ENCODE measurements at regions not wholly inside any gene's neighbourhood (a gene's known extent, or its start where the extent isn't known, plus 50 kb on each side); places are given as distances from the start of the nearest gene placed in this dataset.
"Not testable (repeated sequence)": the region's sequence is repeated elsewhere in the genome, so short reads cannot be mapped to it uniquely, and the experiment has no call there.

GRCh38 chr5:38621331-38621730 is 64.9 kb upstream of the LIFR start:
- no peak overlapping the region for H3K27ac Mint-ChIP-seq
- no peak overlapping the region for H3K9ac ChIP-seq
- no peak for DNase-seq (ENCODE audit: low spot score)
- H3K79me2 ChIP-seq (ENCODE audit: low read depth) = no peaks in the 10 kb centered on the region
- no peaks in the 10 kb centered on the region for H3F3A ChIP-seq (ENCODE audit: low read depth)
- peaks cover 2% of the 10 kb centered on the region for H3K36me3 Mint-ChIP-seq
- H3K27me3 ChIP-seq = no peaks in the 10 kb centered on the region
- no peak overlapping the region for H3K4me3 Mint-ChIP-seq
- no peak overlapping the region for H2AFZ ChIP-seq (replicated peaks)
- H3K4me1 Mint-ChIP-seq = peaks cover 2% of the 10 kb centered on the region
- H3K4me2 ChIP-seq = no peak overlapping the region
- TF ChIP-seq CTCF (IDR thresholded peaks at IDR 0.05) = no peak
- TF ChIP-seq EZH2phosphoT487 (IDR thresholded peaks at IDR 0.05) = no peak
- no peak for TF ChIP-seq EZH2 (IDR thresholded peaks at IDR 0.05)
- H4K20me1 ChIP-seq (ENCODE audit: low read depth) = no peaks in the 10 kb centered on the region
- peaks cover 3% of the 10 kb centered on the region for H3K36me3 ChIP-seq
- no peaks in the 10 kb centered on the region for H3K9me3 ChIP-seq (ENCODE audit: low read depth)
- H3K27ac ChIP-seq = no peak overlapping the region
- H3K4me3 ChIP-seq = no peak overlapping the region
- H3K4me1 ChIP-seq = no peaks in the 10 kb centered on the region
- H3K9me3 Mint-ChIP-seq = peaks cover 11% of the 10 kb centered on the region
- H3K27me3 Mint-ChIP-seq (ENCODE audit: insufficient read depth, low read depth) = no peaks in the 10 kb centered on the region

- Histone ChIP-seq H3K4me3 (no peak overlapping the region), H3K4me1 (no peaks in the 10 kb centered on the region), H3K36me3 (peaks cover 3% of the 10 kb centered on the region), H3K4me2 (no peak overlapping the region), H3K27me3 (no peaks in the 10 kb centered on the region), H2AFZ (replicated peaks) (no peak overlapping the region), H3K9me3 (ENCODE audit: low read depth) (no peaks in the 10 kb centered on the region), H3F3A (ENCODE audit: low read depth) (no peaks in the 10 kb centered on the region), H3K79me2 (ENCODE audit: low read depth) (no peaks in the 10 kb centered on the region), H3K9ac (no peak overlapping the region), H4K20me1 (ENCODE audit: low read depth) (no peaks in the 10 kb centered on the region), H3K27ac (no peak overlapping the region)
- DNase-seq (ENCODE audit: low spot score) = no peak
- Mint-ChIP-seq H3K4me3 (no peak overlapping the region), H3K4me1 (peaks cover 2% of the 10 kb centered on the region), H3K36me3 (peaks cover 2% of the 10 kb centered on the region), H3K27me3 (ENCODE audit: insufficient read depth, low read depth) (no peaks in the 10 kb centered on the region), H3K9me3 (peaks cover 11% of the 10 kb centered on the region), H3K27ac (no peak overlapping the region)
- no peak for TF ChIP-seq EZH2phosphoT487 (IDR thresholded peaks at IDR 0.05)
- no peak for TF ChIP-seq EZH2 (IDR thresholded peaks at IDR 0.05)
- TF ChIP-seq CTCF (IDR thresholded peaks at IDR 0.05) = no peak
Observed at GRCh38 chr5:38621840-38622437, 65.5 kb upstream of the LIFR start.

- no peak overlapping the region for H3K4me3 ChIP-seq
- no peak overlapping the region for H2AFZ ChIP-seq (replicated peaks)
- no peak overlapping the region for H3K27ac ChIP-seq
- no peak for DNase-seq (ENCODE audit: low spot score)
- TF ChIP-seq EZH2 (IDR thresholded peaks at IDR 0.05) (no peak), EZH2phosphoT487 (IDR thresholded peaks at IDR 0.05) (no peak), CTCF (IDR thresholded peaks at IDR 0.05) (no peak)
- no peak overlapping the region for H3K27ac Mint-ChIP-seq
- no peaks in the 10 kb centered on the region for H3K27me3 Mint-ChIP-seq (ENCODE audit: insufficient read depth, low read depth)
- no peaks in the 10 kb centered on the region for H3K79me2 ChIP-seq (ENCODE audit: low read depth)
- H3K4me3 Mint-ChIP-seq = no peak overlapping the region
- no peak overlapping the region for H3K4me2 ChIP-seq
- no peaks in the 10 kb centered on the region for H3K9me3 ChIP-seq (ENCODE audit: low read depth)
- no peaks in the 10 kb centered on the region for H4K20me1 ChIP-seq (ENCODE audit: low read depth)
- peaks cover 2% of the 10 kb centered on the region for H3K36me3 Mint-ChIP-seq
- peaks cover 2% of the 10 kb centered on the region for H3K4me1 Mint-ChIP-seq
- no peaks in the 10 kb centered on the region for H3F3A ChIP-seq (ENCODE audit: low read depth)
- no peak overlapping the region for H3K9ac ChIP-seq
- no peaks in the 10 kb centered on the region for H3K27me3 ChIP-seq
- no peaks in the 10 kb centered on the region for H3K36me3 ChIP-seq
- H3K4me1 ChIP-seq = no peaks in the 10 kb centered on the region
- H3K9me3 Mint-ChIP-seq = peaks cover 11% of the 10 kb centered on the region
Observed at GRCh38 chr5:38622723-38623129, 66.3 kb upstream of the LIFR start.

- not testable (repeated sequence) for H3K9ac ChIP-seq; H4K20me1 ChIP-seq (ENCODE audit: low read depth); DNase-seq (ENCODE audit: low spot score); H3K9me3 Mint-ChIP-seq; H3K36me3 ChIP-seq; H3K36me3 Mint-ChIP-seq; H3K4me3 ChIP-seq; H2AFZ ChIP-seq (replicated peaks); H3K4me2 ChIP-seq; H3K4me1 Mint-ChIP-seq; H3K27ac ChIP-seq; H3K4me1 ChIP-seq; H3K27ac Mint-ChIP-seq; H3K4me3 Mint-ChIP-seq; H3K9me3 ChIP-seq (ENCODE audit: low read depth); H3K27me3 ChIP-seq; H3F3A ChIP-seq (ENCODE audit: low read depth); H3K79me2 ChIP-seq (ENCODE audit: low read depth); H3K27me3 Mint-ChIP-seq (ENCODE audit: insufficient read depth, low read depth)
Observed at GRCh38 chr5:38624541-38624940, 68.1 kb upstream of the LIFR start.

GRCh38 chr5:38631376-38631775 is 74.9 kb upstream of the LIFR start:
- not testable (repeated sequence) for DNase-seq (ENCODE audit: low spot score)

More at GRCh38 chr5:38631376-38631775, 74.9 kb upstream of the LIFR start:
- H3K27me3 Mint-ChIP-seq (ENCODE audit: insufficient read depth, low read depth); H3K4me2 ChIP-seq; H3K9ac ChIP-seq; H3K79me2 ChIP-seq (ENCODE audit: low read depth); H3K4me3 ChIP-seq; H3F3A ChIP-seq (ENCODE audit: low read depth); H3K36me3 ChIP-seq; H3K4me3 Mint-ChIP-seq; H3K4me1 ChIP-seq; H3K36me3 Mint-ChIP-seq; H3K27me3 ChIP-seq; H3K27ac ChIP-seq; H3K9me3 ChIP-seq (ENCODE audit: low read depth); H3K4me1 Mint-ChIP-seq; H2AFZ ChIP-seq (replicated peaks); H3K27ac Mint-ChIP-seq; H4K20me1 ChIP-seq (ENCODE audit: low read depth): not testable (repeated sequence)
- peaks cover 23% of the 10 kb centered on the region for H3K9me3 Mint-ChIP-seq

Measured in neural progenitor cell (in vitro differentiated cells).